Fibroblast of the aortic adventitia (primary cell): ENCODE measurements at regions not wholly inside any gene's neighbourhood (a gene's known extent, or its start where the extent isn't known, plus 50 kb on each side); places are given as distances from the start of the nearest gene placed in this dataset.
A peak's percentile ranks its signal among the peaks of the same experiment; 100 is the strongest.

Source experiments
- DNase-seq: peaks from one replicate; pipeline ENCODE4 v3.0.0-alpha.2; 2010; ENCODE audit warnings: low read depth
- H3K4me3 ChIP-seq: 2 replicates; pipeline ENCODE4 v1.5.1; 2011; ENCODE audit warnings: low read depth, mild to moderate bottlenecking, control low read depth, low read length, moderate library complexity
- CTCF ChIP-seq: IDR thresholded peaks from 2 replicates; pipeline ENCODE4 v1.5.1; 2011; ENCODE audit warnings: mild to moderate bottlenecking, low read length, control low read depth, inconsistent platforms; ENCODE audit not compliant: insufficient read depth

GRCh38 chr5:36364473-36364872, 62.8 kb upstream of the RANBP3L start:
- TF ChIP-seq CTCF: no peak
- no peak overlapping the region for H3K4me3 ChIP-seq
- DNase-seq: no peak

DNA sequence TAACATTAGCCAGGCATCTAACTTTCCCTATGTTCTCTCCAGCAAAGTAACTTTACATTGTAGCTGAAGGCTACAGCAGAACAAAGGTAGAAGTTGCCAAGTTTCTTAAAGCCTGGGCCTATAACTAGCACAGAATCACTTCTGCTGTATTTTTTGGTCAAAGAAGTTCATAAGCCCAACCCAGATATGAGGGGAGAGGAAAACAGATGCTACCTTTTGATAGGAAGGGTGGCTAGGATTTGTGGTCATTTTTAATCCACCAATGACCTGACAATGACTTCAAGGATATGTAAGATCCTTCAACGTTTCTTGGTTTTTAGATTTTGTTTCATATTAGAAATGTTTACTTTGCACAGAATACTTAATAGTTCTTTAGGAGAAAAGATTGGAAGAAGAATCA, 64.2 kb upstream of the RANBP3L start:
- H3K4me3 ChIP-seq: no peak overlapping the region
- DNase-seq: no peak
- no peak for TF ChIP-seq CTCF

- DNase-seq: peak; percentile 44
- H3K4me3 ChIP-seq: no peak overlapping the region
- TF ChIP-seq CTCF: no peak
These were observed 65.2 kb upstream of the RANBP3L start for GRCh38 chr5:36366883-36367282.

DNA sequence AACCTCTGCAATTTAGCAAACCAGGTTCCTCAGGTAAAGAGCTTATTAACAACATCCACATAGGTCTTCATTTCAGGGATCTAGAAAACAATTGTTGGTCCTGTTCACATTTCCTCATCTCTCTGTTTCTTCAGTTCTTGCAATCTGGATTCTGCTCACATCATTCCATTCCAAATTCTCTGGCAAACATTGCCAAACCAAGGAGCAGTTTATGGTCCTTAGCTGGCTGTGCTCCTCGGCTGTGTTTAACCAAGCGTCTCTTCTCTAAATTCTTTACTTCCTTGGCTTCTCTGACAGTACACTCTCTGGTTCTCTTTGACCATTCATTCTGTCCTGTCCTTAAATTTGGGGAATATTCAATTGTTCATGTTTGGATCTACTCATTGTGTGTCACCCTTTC, 65.8 kb upstream of the RANBP3L start:
- no peak for TF ChIP-seq CTCF
- H3K4me3 ChIP-seq: no peak overlapping the region
- DNase-seq: peak; percentile 85

DNA sequence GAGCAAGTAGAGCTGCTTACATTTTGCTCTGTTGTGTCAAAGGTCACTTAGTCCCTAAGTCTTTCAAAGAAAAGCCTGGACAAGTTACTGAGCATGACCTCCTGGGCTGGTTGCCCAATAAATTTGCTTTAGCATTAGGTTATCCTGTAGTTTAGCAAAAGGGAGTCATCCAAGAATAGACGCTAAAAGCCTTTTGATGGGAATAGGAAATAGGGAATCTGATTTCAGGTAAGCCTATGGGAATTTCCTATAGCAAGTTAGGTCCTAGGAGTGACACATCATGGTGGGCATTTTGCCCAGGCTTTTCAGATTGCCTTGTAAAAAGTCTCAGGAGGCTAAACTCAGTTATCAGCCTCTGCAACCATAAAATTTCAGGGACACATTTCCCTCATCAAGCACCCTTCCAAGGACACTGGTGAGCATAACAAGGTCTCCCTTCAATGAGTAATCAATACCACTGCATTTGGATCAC, 67.6 kb upstream of the RANBP3L start:
- no peak for DNase-seq
- H3K4me3 ChIP-seq: no peak overlapping the region
- TF ChIP-seq CTCF: no peak

DNA sequence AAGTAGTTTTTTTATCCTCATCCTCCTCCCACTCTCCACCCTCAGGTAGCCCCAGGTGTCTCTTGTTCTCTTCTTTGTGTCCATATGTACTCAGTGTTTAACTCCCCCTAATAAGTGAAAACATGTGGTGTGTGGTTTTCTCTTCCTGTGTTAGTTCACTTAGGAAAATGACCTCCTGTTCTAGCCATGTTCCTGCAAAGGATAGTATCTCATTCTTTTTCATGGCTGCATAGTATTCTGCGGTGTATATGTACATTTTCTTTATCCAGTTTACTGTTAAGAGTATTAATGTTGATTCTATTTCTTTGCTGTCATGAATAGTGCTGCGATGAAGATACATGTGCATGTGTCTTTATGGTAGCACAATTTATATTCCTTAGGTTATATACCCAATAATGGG, 68.4 kb upstream of the RANBP3L start:
- DNase-seq: no peak
- TF ChIP-seq CTCF: no peak
- no peak overlapping the region for H3K4me3 ChIP-seq

DNA sequence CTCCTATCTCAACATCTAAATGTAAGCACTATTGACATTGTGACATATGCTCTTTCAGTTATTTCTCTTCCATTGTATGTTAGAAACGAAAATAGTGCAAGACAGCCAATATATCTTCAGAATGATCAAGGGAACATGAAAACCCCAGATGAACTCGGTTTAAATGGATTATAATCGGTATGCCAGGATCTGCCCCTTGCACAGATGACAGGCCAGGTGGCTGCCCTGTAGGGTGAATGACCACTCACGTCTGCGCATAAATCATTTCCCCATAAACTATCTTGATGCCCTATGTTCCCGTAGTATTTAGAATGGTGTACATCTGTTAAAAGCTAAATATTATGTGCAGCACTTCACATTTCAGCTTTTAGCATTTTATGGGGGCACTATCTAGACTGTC, 69.7 kb upstream of the RANBP3L start:
- no peak for TF ChIP-seq CTCF
- no peak for DNase-seq
- H3K4me3 ChIP-seq: no peak overlapping the region
